T47D (cell line): ENCODE measurements at regions not wholly inside any gene's neighbourhood (a gene's known extent, or its start where the extent isn't known, plus 50 kb on each side); places are given as distances from the start of the nearest gene placed in this dataset.

Experiments used
- DNase-seq, 2 experiments: peaks; one replicate each; pipeline versions ENCODE4 v3.0.0 to v3.0.0-alpha.2; 2011 to 2012; ENCODE audit warnings: low read depth in 1 of 2, low spot score in 1 of 2
- JUND ChIP-seq: IDR thresholded peaks from 2 replicates; pipeline ENCODE4 v1.6.1; 2012; ENCODE audit warnings: low read depth
- in situ Hi-C: cut with HindIII; loops from 2 replicates; pipeline ENCODE4 v1.10.0; 2016; ENCODE audit warnings: low sequenced_read_pairs, low pct_unique_long_range_greater_than_20kb

- in situ Hi-C loops, result no loop called here
- TF ChIP-seq JUND, result no peak
- DNase-seq, result no peak
These were observed 246.8 kb downstream of the NSG2 start for GRCh38 chr5:174292348-174292747.

GRCh38 chr5:174293006-174293405, 247.5 kb downstream of the NSG2 start:
- DNase-seq, result no peak
- no peak for TF ChIP-seq JUND
- in situ Hi-C loops, result no loop called here

GRCh38 chr5:174293481-174293880, 248.0 kb downstream of the NSG2 start:
- TF ChIP-seq JUND, result no peak
- DNase-seq, result no peak
- in situ Hi-C loops, result no loop called here

- DNase-seq, result no peak
- in situ Hi-C loops, result no loop called here
- no peak for TF ChIP-seq JUND
These were observed 249.6 kb downstream of the NSG2 start for GRCh38 chr5:174294891-174295620.

GRCh38 chr5:174295702-174296436, 250.4 kb downstream of the NSG2 start:
- in situ Hi-C loops, result no loop called here
- TF ChIP-seq JUND, result no peak
- DNase-seq, result no peak

GRCh38 chr5:174300118-174300940, 254.8 kb downstream of the NSG2 start:
- TF ChIP-seq JUND, result no peak
- DNase-seq, result no peak
- in situ Hi-C loops, result no loop called here

- no peak for TF ChIP-seq JUND
- in situ Hi-C loops, result no loop called here
- no peak for DNase-seq
These were observed 255.6 kb downstream of the NSG2 start for GRCh38 chr5:174300941-174301761.

- TF ChIP-seq JUND, result no peak
- no peak for DNase-seq
- in situ Hi-C loops, result no loop called here
These were observed 256.5 kb downstream of the NSG2 start for GRCh38 chr5:174301848-174302625.

- no peak for TF ChIP-seq JUND
- no peak for DNase-seq
- in situ Hi-C loops, result no loop called here
These were observed 257.5 kb downstream of the NSG2 start for GRCh38 chr5:174303035-174303434.

- no peak for DNase-seq
- in situ Hi-C loops, result no loop called here
- TF ChIP-seq JUND, result no peak
These were observed 258.0 kb downstream of the NSG2 start for GRCh38 chr5:174303437-174304045.

GRCh38 chr5:174305241-174305681, 259.8 kb downstream of the NSG2 start:
- TF ChIP-seq JUND, result no peak
- DNase-seq, result no peak
- in situ Hi-C loops, result no loop called here
